Neuronal stem cell (in vitro differentiated cells): ENCODE measurements at regions not wholly inside any gene's neighbourhood (a gene's known extent, or its start where the extent isn't known, plus 50 kb on each side); places are given as distances from the start of the nearest gene placed in this dataset.

ENCODE experiments used
- DNase-seq: peaks from one replicate; pipeline ENCODE4 v3.0.0-alpha.2; 2013; ENCODE audit warnings: low spot score
- H2AFZ ChIP-seq: one replicate; pipeline ENCODE4 v1.6.1; 2013; ENCODE audit warnings: mild to moderate bottlenecking, low read length, inconsistent platforms
- H2AK5ac ChIP-seq: 2 replicates; pipeline ENCODE4 v1.6.1; 2013; ENCODE audit warnings: low read depth, mild to moderate bottlenecking, inconsistent platforms, low read length, moderate library complexity, mixed read lengths
- H2BK120ac ChIP-seq: 2 replicates; pipeline ENCODE4 v1.6.1; 2013; ENCODE audit warnings: low read depth, mild to moderate bottlenecking, inconsistent platforms, low read length, moderate library complexity, mixed read lengths
- H2BK12ac ChIP-seq: one replicate; pipeline ENCODE4 v1.6.1; 2013; ENCODE audit warnings: low read length, inconsistent platforms
- H2BK15ac ChIP-seq: 2 replicates; pipeline ENCODE4 v1.6.1; 2013; ENCODE audit warnings: mild to moderate bottlenecking, low read length, inconsistent platforms, mixed read lengths
- H2BK5ac ChIP-seq: one replicate; pipeline ENCODE4 v1.6.1; 2013; ENCODE audit warnings: inconsistent platforms, mild to moderate bottlenecking, low read length, moderate library complexity
- H3K14ac ChIP-seq: one replicate; pipeline ENCODE4 v1.6.1; 2013; ENCODE audit warnings: low read length, inconsistent platforms
- H3K18ac ChIP-seq: 2 replicates; pipeline ENCODE4 v1.6.1; 2013; ENCODE audit warnings: low read length, inconsistent platforms
- H3K23ac ChIP-seq: 2 replicates; pipeline ENCODE4 v1.6.1; 2013; ENCODE audit warnings: low read depth, mild to moderate bottlenecking, mixed read lengths, low read length, inconsistent platforms; ENCODE audit not compliant: poor library complexity
- H3K27ac ChIP-seq: replicated peaks from 3 replicates; pipeline ENCODE4 v1.5.1; 2013; ENCODE audit warnings: low read length, inconsistent platforms
- H3K27me3 ChIP-seq, 3 experiments: 2 replicates each; pipeline ENCODE4 v1.6.1; 2013; ENCODE audit warnings: low read length in 3 of 3, mild to moderate bottlenecking in 2 of 3, inconsistent platforms in 1 of 3, low read depth in 1 of 3, mixed read lengths in 1 of 3, moderate library complexity in 1 of 3; ENCODE audit not compliant: control insufficient read depth in 3 of 3, insufficient read depth in 3 of 3
- H3K36me3 ChIP-seq, 2 donors: replicated peaks in 1 of 2; 2 replicates each; pipeline ENCODE4 v1.6.1; 2013; ENCODE audit warnings: low read length in 2 of 2; ENCODE audit not compliant: control insufficient read depth in 2 of 2, insufficient read depth in 2 of 2
- H3K4ac ChIP-seq: 2 replicates; pipeline ENCODE4 v1.6.1; 2013; ENCODE audit warnings: inconsistent platforms, mild to moderate bottlenecking, low read length, moderate library complexity
- H3K4me1 ChIP-seq, 2 donors: 1 replicate in 1 of 2; 2 replicates in 1 of 2; pipeline ENCODE4 v1.6.1; 2013; ENCODE audit warnings: low read length in 2 of 2, low read depth in 1 of 2; ENCODE audit not compliant: control insufficient read depth in 2 of 2, insufficient read depth in 1 of 2
- H3K4me2 ChIP-seq: one replicate; pipeline ENCODE4 v1.6.1; 2013; ENCODE audit warnings: mild to moderate bottlenecking, low read length, inconsistent platforms; ENCODE audit not compliant: insufficient read depth, poor library complexity, severe bottlenecking
- H3K4me3 ChIP-seq, 2 donors: 2 replicates each; pipeline ENCODE4 v1.5.1; 2013; ENCODE audit warnings: low read length in 2 of 2, mild to moderate bottlenecking in 2 of 2, inconsistent platforms in 1 of 2, moderate library complexity in 1 of 2
- H3K79me1 ChIP-seq: one replicate; pipeline ENCODE4 v1.6.1; 2013; ENCODE audit warnings: low read depth, mild to moderate bottlenecking, inconsistent platforms, low read length, moderate library complexity
- H3K9ac ChIP-seq: one replicate; pipeline ENCODE4 v1.6.1; 2013; ENCODE audit warnings: mild to moderate bottlenecking, low read depth, low read length, inconsistent platforms; ENCODE audit not compliant: poor library complexity
- H3K9me3 ChIP-seq, 2 donors: replicated peaks in 1 of 2; 2 replicates each; pipeline versions ENCODE3 to v1.6.1; 2013; ENCODE audit warnings: low read length in 2 of 2, mild to moderate bottlenecking in 2 of 2, inconsistent platforms in 1 of 2, low read depth in 1 of 2, mixed read lengths in 1 of 2, moderate library complexity in 1 of 2; ENCODE audit not compliant: control insufficient read depth in 2 of 2, insufficient read depth in 1 of 2
- H4K8ac ChIP-seq: one replicate; pipeline ENCODE4 v1.6.1; 2013; ENCODE audit warnings: low read depth, mild to moderate bottlenecking, inconsistent platforms, low read length, moderate library complexity
- H4K91ac ChIP-seq: one replicate; pipeline ENCODE4 v1.6.1; 2013; ENCODE audit warnings: low read length, low read depth, mild to moderate bottlenecking, inconsistent platforms; ENCODE audit not compliant: poor library complexity
- WGBS, 2 donors: extraction: QIAGEN DNeasy Blood & Tissue Kit; methylation state at CpG; one replicate each; pipeline ENCODE4 v1.1.7; 2013; ENCODE audit warnings: missing lambda C conversion rate in 2 of 2, mixed read lengths in 1 of 2; ENCODE audit not compliant: insufficient read length in 2 of 2, insufficient replicate concordance in 1 of 2; ENCODE audit errors: extremely low coverage in 2 of 2; 5-methylcytosine and 5-hydroxymethylcytosine counted together

GRCh38 chr2:188919824-188920223 is 54.3 kb upstream of the COL3A1 start:
- Histone ChIP-seq H3K9ac (no peak overlapping the region), H2BK120ac (no peak overlapping the region), H3K27ac (no peak overlapping the region), H2BK12ac (no peak overlapping the region), H3K9me3 (no peaks in the 10 kb centered on the region), H3K27me3 (no peaks in the 10 kb centered on the region), H2BK15ac (no peak overlapping the region), H2AK5ac (no peak overlapping the region), H3K14ac (no peak overlapping the region), H3K4me2 (no peak overlapping the region), H3K4me3 (no peak overlapping the region), H2AFZ (peak overlapping the region; percentile 24), H3K36me3 (no peaks in the 10 kb centered on the region), H3K4ac (no peak overlapping the region), H3K4me1 (no peaks in the 10 kb centered on the region), H2BK5ac (no peak overlapping the region), H3K23ac (no peak overlapping the region), H4K91ac (no peak overlapping the region), H4K8ac (no peak overlapping the region), H3K79me1 (no peaks in the 10 kb centered on the region), H3K18ac (no peak overlapping the region)
- no CpG with 5 or more reads among the region's 2 CpGs for WGBS, 2 donors
- no peak for DNase-seq

- Histone ChIP-seq H2BK15ac (no peak overlapping the region), H3K18ac (no peak overlapping the region), H2BK12ac (no peak overlapping the region), H3K27me3 (no peaks in the 10 kb centered on the region), H3K4me2 (no peak overlapping the region), H3K27ac (no peak overlapping the region), H3K14ac (no peak overlapping the region), H3K4me3 (no peak overlapping the region), H3K9ac (no peak overlapping the region), H2AK5ac (no peak overlapping the region), H2BK5ac (no peak overlapping the region), H3K36me3 (no peaks in the 10 kb centered on the region), H3K4me1 (no peaks in the 10 kb centered on the region), H3K23ac (no peak overlapping the region), H2BK120ac (no peak overlapping the region), H3K9me3 (peaks cover 0 to under 1% of the 10 kb centered on the region in 2 donors), H3K79me1 (no peaks in the 10 kb centered on the region), H3K4ac (no peak overlapping the region), H4K8ac (no peak overlapping the region), H4K91ac (no peak overlapping the region), H2AFZ (no peak overlapping the region)
- no peak for DNase-seq
- no CpG with 5 or more reads among the region's 1 CpG for WGBS, 2 donors
Observed at GRCh38 chr2:188922191-188922590, 52.0 kb upstream of the COL3A1 start.
